ENCODE measurements at regions not wholly inside any gene's neighbourhood (a gene's known extent, or its start where the extent isn't known, plus 50 kb on each side); places are given as distances from the start of the nearest gene placed in this dataset.

GRCh38 chr7:13090959-13091358 lies 403.5 kb downstream of the ARL4A start:
- TF ChIP-seq EZH2phosphoT487 (IDR thresholded peaks at IDR 0.05; ENCODE audit: unreplicated experiment), result no peak
- TF ChIP-seq JUNB (IDR thresholded peaks at IDR 0.05; ENCODE audit: unreplicated experiment), result no peak
- TF ChIP-seq NANOG (IDR thresholded peaks at IDR 0.05; ENCODE audit: borderline replicate concordance), result no peak
- no peak for TF ChIP-seq POLR2AphosphoS5 (IDR thresholded peaks at IDR 0.05; ENCODE audit: low read depth)
- TF ChIP-seq EZH2 (IDR thresholded peaks at IDR 0.05; ENCODE audit: low read depth, unreplicated experiment), result no peak
- no peak for TF ChIP-seq CTCF (conservative IDR thresholded peaks at IDR 0.05; ENCODE audit: low read depth in 2 of 2)
- TF ChIP-seq CREB1 (CRISPR knock-in tag; IDR thresholded peaks at IDR 0.05; ENCODE audit: low read depth), result no peak
- TF ChIP-seq REST (IDR thresholded peaks at IDR 0.05; ENCODE audit: unreplicated experiment), result no peak
- no peak for TF ChIP-seq ETS1 (IDR thresholded peaks at IDR 0.05)
- no peak overlapping the region for H3K27ac Mint-ChIP-seq
- DNase-seq (ENCODE audit: low spot score) (no peak), ATAC-seq (no peak)
- H3K27me3 Mint-ChIP-seq (ENCODE audit: insufficient read depth, low read depth, poor library complexity), result peaks cover 3% of the 10 kb centered on the region
- Histone ChIP-seq H2AFZ (no peak overlapping the region), H3K79me2 (replicated peaks; ENCODE audit: insufficient read depth) (no peaks in the 10 kb centered on the region), H3K4me3 (no peak overlapping the region), H3K9me2 (ENCODE audit: insufficient read depth) (no peaks in the 10 kb centered on the region), H3K4me1 (ENCODE audit: insufficient read depth) (no peaks in the 10 kb centered on the region), H4K20me1 (replicated peaks; ENCODE audit: insufficient read depth) (no peaks in the 10 kb centered on the region), H3K36me3 (ENCODE audit: insufficient read depth) (no peaks in the 10 kb centered on the region), H3K27ac (ENCODE audit: low read depth) (no peak overlapping the region), H3F3A (replicated peaks; ENCODE audit: low read depth) (no peaks in the 10 kb centered on the region), H3K4me2 (no peak overlapping the region), H3K27me3 (ENCODE audit: insufficient read depth) (no peaks in the 10 kb centered on the region)
- no peaks in the 10 kb centered on the region; the same call in 2 of the 3 replicates for H3K9me3 Mint-ChIP-seq
- H3K4me3 Mint-ChIP-seq, result no peak overlapping the region
- no peaks in the 10 kb centered on the region for H3K36me3 Mint-ChIP-seq (ENCODE audit: low read depth)
- no peaks in the 10 kb centered on the region for H3K4me1 Mint-ChIP-seq

Measured in GM23338 (cell line).